ENCODE measurements at regions not wholly inside any gene's neighbourhood (a gene's known extent, or its start where the extent isn't known, plus 50 kb on each side); places are given as distances from the start of the nearest gene placed in this dataset.

- TF ChIP-seq CTCF (conservative IDR thresholded peaks at IDR 0.05 in 1 of 2, IDR thresholded peaks at IDR 0.05 in 1 of 2; ENCODE audit: low read depth in 1 of 2, low read length in 2 of 2): no peak
- no peak for TF ChIP-seq EZH2 (IDR thresholded peaks at IDR 0.05; ENCODE audit: low read length, missing control alignments)
Measured at GRCh38 chrX:35743331-35743730, 54.8 kb upstream of the MAGEB16 start.
